ENCODE measurements at regions not wholly inside any gene's neighbourhood (a gene's known extent, or its start where the extent isn't known, plus 50 kb on each side); places are given as distances from the start of the nearest gene placed in this dataset.

DNA sequence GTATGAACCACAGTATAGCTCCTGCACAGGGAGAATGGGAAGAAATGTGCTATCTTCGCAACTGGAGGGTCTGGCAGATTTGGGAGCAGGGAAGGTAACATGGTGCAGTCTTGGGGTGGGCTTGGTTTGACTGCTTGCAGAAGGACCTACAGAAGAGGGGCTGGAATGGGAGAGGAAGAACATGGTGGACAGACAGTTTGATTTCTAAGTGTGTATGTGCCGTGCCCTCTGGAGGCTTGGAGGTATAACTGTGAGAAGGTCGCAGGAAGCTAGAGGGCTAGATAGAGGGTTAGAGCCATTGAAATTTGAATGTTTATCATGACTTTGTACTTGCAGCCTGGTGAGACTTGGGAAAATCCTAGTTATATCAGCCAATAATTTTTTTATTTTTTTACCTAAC lies 169.2 kb downstream of the SQOR start (continued):
- TF ChIP-seq, protein P1, sequence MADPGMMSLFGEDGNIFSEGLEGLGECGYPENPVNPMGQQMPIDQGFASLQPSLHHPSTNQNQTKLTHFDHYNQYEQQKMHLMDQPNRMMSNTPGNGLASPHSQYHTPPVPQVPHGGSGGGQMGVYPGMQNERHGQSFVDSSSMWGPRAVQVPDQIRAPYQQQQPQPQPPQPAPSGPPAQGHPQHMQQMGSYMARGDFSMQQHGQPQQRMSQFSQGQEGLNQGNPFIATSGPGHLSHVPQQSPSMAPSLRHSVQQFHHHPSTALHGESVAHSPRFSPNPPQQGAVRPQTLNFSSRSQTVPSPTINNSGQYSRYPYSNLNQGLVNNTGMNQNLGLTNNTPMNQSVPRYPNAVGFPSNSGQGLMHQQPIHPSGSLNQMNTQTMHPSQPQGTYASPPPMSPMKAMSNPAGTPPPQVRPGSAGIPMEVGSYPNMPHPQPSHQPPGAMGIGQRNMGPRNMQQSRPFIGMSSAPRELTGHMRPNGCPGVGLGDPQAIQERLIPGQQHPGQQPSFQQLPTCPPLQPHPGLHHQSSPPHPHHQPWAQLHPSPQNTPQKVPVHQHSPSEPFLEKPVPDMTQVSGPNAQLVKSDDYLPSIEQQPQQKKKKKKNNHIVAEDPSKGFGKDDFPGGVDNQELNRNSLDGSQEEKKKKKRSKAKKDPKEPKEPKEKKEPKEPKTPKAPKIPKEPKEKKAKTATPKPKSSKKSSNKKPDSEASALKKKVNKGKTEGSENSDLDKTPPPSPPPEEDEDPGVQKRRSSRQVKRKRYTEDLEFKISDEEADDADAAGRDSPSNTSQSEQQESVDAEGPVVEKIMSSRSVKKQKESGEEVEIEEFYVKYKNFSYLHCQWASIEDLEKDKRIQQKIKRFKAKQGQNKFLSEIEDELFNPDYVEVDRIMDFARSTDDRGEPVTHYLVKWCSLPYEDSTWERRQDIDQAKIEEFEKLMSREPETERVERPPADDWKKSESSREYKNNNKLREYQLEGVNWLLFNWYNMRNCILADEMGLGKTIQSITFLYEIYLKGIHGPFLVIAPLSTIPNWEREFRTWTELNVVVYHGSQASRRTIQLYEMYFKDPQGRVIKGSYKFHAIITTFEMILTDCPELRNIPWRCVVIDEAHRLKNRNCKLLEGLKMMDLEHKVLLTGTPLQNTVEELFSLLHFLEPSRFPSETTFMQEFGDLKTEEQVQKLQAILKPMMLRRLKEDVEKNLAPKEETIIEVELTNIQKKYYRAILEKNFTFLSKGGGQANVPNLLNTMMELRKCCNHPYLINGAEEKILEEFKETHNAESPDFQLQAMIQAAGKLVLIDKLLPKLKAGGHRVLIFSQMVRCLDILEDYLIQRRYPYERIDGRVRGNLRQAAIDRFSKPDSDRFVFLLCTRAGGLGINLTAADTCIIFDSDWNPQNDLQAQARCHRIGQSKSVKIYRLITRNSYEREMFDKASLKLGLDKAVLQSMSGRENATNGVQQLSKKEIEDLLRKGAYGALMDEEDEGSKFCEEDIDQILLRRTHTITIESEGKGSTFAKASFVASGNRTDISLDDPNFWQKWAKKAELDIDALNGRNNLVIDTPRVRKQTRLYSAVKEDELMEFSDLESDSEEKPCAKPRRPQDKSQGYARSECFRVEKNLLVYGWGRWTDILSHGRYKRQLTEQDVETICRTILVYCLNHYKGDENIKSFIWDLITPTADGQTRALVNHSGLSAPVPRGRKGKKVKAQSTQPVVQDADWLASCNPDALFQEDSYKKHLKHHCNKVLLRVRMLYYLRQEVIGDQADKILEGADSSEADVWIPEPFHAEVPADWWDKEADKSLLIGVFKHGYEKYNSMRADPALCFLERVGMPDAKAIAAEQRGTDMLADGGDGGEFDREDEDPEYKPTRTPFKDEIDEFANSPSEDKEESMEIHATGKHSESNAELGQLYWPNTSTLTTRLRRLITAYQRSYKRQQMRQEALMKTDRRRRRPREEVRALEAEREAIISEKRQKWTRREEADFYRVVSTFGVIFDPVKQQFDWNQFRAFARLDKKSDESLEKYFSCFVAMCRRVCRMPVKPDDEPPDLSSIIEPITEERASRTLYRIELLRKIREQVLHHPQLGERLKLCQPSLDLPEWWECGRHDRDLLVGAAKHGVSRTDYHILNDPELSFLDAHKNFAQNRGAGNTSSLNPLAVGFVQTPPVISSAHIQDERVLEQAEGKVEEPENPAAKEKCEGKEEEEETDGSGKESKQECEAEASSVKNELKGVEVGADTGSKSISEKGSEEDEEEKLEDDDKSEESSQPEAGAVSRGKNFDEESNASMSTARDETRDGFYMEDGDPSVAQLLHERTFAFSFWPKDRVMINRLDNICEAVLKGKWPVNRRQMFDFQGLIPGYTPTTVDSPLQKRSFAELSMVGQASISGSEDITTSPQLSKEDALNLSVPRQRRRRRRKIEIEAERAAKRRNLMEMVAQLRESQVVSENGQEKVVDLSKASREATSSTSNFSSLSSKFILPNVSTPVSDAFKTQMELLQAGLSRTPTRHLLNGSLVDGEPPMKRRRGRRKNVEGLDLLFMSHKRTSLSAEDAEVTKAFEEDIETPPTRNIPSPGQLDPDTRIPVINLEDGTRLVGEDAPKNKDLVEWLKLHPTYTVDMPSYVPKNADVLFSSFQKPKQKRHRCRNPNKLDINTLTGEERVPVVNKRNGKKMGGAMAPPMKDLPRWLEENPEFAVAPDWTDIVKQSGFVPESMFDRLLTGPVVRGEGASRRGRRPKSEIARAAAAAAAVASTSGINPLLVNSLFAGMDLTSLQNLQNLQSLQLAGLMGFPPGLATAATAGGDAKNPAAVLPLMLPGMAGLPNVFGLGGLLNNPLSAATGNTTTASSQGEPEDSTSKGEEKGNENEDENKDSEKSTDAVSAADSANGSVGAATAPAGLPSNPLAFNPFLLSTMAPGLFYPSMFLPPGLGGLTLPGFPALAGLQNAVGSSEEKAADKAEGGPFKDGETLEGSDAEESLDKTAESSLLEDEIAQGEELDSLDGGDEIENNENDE (IDR thresholded peaks at IDR 0.05; ENCODE audit: insufficient replicate concordance, low read length), result no peak
- TF ChIP-seq POU5F1 (IDR thresholded peaks at IDR 0.05; ENCODE audit: low read depth, low read length), result no peak
- no peak for TF ChIP-seq RAD21 (IDR thresholded peaks at IDR 0.05 in 1 of 2, conservative IDR thresholded peaks at IDR 0.05 in 1 of 2; ENCODE audit: low read depth in 2 of 2, low read length in 2 of 2)
- TF ChIP-seq SRF (IDR thresholded peaks at IDR 0.05; ENCODE audit: low read depth, low read length), result no peak
- no peak for TF ChIP-seq EZH2 (IDR thresholded peaks at IDR 0.05; ENCODE audit: low read depth, low read length, severe bottlenecking)
- no peak for TF ChIP-seq MAFK (IDR thresholded peaks at IDR 0.05; ENCODE audit: low read depth, low read length)
- TF ChIP-seq, protein P2, sequence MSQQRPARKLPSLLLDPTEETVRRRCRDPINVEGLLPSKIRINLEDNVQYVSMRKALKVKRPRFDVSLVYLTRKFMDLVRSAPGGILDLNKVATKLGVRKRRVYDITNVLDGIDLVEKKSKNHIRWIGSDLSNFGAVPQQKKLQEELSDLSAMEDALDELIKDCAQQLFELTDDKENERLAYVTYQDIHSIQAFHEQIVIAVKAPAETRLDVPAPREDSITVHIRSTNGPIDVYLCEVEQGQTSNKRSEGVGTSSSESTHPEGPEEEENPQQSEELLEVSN (IDR thresholded peaks at IDR 0.05), result no peak
- no peak for TF ChIP-seq CBX5 (IDR thresholded peaks at IDR 0.05; ENCODE audit: low read depth, low read length)
- no peak for TF ChIP-seq SIRT6 (IDR thresholded peaks at IDR 0.05; ENCODE audit: low read length)

Measured in H1 (cell line).